GM19324 (cell line): ENCODE measurements at regions not wholly inside any gene's neighbourhood (a gene's known extent, or its start where the extent isn't known, plus 50 kb on each side); places are given as distances from the start of the nearest gene placed in this dataset.
"Not testable (repeated sequence)": the region's sequence is repeated elsewhere in the genome, so short reads cannot be mapped to it uniquely, and the experiment has no call there.

Experiments used
- ATAC-seq: cut with Tn5 transposase; IDR thresholded peaks from one replicate; pipeline ENCODE4 v1.9.1; 2021; ENCODE audit warnings: mild to moderate bottlenecking, moderate library complexity; ENCODE audit not compliant: unreplicated experiment, low FRiP score

DNA sequence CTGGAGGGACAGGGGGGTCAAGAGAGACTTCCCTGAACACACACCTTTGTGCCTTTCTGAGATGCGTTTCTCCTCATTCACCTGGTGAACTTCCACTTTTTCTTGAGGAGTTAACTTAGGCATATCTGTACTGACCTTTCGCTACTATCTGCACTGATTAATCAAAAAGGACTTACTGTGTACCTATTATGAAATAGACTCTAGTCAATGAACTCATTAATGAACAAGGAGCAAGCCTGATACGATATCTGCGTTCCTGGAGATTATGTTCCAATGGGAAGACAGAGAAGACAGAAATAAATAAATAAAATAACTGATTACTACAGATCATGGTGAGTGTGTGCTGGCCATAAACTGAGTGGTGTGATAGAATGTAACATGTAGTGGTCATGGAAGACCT lies 157.2 kb upstream of the TBL1XR1 start:
- ATAC-seq: no peak

DNA sequence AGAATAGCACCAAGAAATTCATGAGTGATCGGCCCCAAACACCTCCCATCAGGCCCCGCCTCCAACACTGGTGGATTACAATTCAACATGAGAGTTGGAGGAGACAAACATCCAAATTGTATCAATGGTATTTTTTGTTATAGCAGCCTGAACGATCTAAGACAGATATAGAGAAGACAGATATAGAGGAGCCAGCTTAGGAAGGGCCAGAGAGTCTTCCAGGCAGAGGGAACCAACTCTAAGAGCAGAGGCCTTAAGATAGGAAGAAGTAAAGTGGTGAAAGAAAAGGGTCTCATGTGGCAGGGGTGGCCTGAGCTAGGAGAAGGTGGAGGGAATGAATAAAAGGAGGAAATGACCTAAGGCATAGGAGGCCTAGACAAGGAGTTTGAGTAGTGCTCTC lies 158.8 kb upstream of the TBL1XR1 start:
- ATAC-seq: no peak

DNA sequence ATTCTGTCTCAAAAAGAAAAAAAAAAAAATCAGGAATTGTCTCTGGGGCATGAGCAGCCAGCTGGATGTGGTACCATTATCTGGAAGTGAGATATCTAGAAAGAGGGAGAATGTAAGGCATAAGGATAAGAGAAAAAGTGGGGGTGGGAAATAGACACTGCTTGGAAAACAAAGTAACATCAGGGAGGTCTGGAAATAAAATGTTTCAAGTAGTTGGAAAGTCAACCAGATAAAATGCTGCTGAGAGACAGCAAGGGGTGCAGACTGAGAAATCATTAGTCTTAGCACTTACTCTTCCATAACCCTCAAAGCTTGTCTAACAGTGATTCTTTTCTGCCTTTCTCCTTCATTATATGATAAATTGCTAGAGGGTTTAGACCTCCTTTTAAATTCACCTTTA lies 159.7 kb upstream of the TBL1XR1 start:
- no peak for ATAC-seq

DNA sequence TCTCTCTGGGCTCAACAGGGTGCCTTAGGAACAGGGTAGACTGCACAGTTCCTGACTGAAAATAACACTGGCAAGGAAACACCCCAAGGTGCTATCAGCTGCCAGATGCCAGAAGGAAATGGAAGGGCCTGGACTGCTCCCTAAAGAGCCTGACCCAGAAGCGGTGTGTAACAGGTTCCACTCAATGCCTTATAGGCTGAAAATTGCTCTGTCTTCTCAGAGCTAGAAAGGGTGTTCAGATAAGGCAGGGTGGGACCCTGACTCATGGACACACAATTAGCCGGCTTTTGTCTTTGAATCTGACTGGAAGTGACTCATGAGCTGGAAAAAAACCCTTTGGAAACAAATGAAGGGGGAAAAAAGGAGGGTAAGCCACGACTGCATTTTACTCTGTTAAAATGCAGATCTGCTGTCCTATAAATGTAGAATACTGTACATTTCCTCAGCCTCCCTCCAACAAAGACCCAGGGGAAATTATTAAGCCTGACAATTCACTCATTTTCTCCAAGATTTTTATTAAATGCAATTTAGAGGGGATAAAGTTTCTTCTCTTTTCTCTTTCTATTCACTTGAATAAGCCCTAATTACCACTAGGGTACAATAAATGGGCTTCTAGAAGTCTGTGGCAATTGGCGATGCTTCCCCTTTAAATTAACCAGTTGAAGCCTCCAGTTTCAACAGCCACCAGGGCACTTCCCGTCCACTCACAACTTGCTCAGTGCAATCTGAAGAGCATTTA lies 160.2 kb upstream of the TBL1XR1 start:
- ATAC-seq: no peak

DNA sequence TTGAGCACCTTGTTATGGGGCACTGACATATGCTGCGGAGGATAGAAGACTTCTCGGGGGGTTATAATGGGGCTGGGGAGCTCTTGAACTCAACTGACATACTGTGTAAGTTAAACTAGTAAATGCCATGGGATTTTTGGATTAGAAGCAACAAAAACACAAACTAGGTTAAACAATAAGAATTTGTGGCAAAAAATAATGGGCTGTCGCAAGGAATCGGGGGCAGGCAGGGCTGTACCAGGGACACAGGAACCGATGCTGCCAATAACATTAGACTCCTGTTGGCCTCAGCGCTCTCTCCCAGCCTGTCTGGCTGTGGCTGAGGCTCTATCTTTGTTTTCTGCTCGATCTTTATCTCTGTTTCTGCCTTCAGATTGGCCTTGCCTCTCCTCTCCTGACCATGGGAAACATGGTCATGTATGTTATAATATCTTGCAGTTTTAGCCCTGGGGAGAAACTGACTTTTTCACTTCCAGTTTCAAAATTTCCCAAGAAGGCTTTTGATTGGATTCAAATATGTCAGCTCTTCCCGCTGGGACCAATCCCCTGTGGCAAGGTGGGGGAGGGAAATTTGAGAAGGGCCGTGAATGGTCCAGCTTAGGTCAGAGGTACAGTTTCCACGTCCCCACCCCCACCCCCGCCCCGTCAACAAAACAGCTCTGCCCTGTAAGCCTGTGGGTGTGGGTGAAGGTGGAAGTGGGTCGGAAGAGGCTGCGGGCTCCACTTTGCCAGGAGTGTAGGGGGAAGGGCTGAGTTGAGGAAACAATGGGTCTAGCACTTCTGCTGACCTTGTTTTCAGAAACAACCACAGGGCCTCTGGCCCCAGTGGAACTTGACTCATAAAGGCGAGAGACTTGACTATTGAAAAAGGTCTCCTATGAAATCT lies 161.1 kb upstream of the TBL1XR1 start:
- ATAC-seq: peak; percentile 44

DNA sequence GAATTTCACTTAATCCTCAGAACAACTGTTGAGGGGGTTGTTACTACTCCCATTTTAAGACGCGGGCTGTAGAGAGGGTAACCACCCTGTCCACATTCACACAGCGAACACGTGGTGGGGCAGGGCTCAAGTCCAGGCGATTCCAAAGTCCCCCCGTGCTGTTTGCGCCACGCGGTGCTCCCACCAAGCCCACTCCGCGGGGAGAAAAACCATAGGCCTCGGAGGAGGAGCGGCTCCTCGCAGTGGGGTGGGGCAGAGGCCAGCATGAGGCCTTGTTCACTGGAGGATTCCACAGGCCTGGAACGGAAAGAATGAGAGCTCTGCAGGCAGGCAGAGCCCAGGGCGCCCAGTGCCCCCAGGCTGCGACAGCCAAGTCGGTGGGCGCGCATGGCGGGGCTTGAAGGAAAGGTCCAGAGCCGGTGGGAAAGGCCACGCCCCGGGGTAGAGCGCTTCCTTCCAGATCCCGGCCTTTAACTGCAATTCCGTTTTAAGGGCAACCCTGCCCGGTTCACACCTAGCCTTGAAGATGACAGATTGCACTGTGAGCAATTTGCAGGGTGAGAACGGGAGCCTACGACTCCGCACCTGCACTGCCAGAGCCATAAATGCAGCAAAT lies 161.8 kb upstream of the TBL1XR1 start:
- ATAC-seq: peak; percentile 17

DNA sequence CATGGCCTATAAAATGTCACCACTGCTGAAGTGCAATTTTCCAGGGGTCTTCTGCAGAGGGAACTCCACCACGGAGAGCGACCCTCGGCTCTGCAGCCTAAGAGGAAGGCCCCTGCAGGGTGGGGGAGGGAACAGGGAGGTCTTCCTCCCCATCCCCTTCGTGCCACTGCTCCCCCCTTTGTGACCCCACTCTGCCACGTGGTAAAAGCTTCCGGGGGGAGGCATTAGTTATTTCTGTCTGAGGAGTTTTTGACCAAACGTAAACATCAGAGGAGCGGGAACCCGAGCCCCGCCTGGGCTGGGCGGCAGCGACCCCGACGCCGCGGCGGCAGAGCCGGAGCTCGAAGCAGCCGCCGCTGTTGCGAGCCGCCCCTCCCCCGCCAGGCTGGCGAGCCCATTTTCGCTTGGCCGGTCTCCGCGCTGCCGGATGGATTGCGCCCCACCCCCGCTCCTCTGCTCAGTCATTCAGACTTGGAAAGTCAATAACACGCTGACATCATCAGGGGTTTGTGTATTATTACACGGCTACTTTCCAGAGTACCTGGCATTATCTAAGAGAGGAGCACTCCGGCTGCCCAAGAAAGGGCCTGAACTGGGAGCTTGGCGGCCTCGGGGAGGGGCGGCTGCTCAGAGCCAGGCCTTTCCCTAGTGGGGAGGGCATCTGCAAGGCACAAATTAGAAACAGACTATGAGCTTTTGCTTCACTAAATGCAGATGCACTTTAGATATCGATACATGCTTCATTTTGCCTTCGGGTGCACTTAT lies 162.5 kb upstream of the TBL1XR1 start:
- peak; percentile 87 for ATAC-seq

DNA sequence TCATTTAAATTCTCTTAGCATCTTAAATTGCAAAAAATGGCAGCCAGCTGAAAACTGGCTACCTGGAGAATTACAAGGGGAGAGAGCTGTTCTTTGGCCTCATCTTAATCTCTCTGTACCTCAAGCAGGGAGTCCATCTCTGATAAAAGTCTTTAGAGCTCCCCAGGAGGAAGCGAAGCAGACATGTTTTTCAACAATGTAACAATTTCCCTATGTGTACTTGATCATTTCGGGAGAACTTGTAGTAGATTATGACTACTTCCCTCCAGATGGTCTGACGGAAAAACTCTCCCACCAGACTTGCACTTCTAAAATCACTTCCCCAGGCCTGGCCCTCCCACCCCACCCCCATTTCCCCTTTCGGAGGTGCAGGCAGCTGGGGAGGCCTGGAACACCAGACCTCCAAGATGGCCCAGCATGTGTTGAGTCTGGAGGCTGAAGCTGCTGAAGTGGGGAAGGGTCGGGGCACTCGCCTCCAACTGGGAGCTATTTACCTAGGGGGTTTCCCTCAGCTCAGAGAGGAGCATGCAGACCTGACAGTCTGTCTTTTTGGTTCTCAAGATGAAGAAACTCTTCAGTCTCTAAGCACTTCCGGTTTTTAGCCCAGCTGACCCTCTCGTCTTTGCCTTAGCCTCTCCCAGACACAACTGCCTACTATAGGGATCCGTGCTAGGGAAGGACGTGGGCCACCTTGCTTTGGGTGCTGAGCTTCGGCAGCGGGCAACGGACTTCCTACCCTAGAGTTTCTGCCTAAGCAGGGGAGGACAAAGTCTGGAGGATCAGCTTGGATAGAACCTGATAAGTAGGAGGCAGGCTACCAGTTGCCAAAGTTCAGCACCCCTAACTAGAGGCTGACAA lies 164.0 kb upstream of the TBL1XR1 start:
- ATAC-seq: no peak

DNA sequence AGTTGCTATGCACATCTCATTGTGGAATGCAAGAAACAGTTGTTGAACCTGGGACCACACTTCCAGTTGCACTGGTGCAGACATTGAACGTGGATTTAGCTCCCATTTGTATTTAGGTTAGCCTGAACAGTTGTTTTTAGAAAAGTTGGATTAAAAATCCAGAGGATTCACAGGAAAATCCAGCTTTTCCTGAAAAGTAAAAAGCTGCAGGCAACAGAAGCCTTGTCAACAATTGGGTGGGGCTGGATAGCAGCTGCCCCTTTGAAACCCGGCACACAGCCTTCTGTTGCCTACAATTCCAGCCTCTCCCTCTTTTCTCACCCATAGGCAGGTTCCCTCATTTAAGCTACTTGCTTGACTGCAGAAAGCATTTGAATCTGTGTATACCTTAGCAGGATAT lies 165.3 kb upstream of the TBL1XR1 start:
- no peak for ATAC-seq

DNA sequence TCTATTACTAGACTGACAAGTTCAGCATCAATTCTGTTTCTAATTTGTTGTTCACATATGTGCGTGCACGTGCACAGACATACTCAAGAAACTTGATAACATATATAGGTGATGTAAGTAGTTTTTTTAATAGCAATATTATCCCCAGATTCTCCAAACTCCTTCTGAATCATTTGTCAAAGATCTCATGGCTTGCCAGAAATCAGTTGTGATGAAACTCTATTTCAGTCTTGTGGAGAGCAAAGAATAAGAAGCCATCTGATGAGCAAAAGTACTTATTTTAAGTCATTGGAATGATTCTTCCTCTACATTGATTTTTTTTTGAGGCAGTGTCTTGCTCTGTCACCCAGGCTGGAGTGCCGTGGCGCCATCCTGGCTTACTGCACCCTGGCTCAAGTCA lies 167.0 kb upstream of the TBL1XR1 start:
- no peak for ATAC-seq

DNA sequence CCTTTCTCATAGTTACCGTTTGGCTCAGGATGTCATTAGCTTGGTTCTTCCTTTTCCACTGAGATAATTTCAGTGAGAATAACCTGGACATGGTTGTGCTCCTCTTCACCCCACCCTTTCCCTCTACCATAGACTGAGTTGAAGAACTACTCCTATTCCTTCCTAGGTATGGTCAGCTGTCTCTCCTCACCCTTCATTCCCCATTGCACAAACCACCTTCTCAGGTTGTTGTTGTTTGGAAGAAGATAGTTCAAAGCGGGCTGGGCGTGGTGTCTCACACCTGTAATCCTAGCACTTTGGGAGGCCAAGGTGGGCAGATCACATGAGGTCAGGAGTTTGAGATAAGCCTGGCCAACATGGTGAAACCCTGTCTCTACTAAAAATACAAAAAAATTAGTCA lies 168.0 kb upstream of the TBL1XR1 start:
- not testable (repeated sequence) for ATAC-seq

DNA sequence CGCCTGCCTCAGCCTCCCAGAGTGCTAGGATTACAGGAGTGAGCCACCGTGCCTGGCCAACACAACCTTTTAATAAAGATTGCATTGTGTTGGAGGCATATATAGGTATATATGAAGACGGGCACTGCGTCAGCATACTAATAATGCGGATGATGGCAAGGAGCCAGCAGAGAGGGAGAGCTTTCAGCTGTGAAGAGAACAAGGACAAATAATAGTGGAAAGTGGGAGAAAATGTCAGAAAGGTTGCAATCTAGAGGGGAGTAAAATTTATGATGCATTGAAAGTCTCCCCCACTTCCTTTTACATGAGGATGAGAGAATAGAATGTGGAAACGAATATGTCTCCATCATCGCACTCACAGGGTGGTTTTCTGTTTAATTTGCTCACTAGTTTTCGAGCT lies 170.5 kb upstream of the TBL1XR1 start:
- ATAC-seq: no peak

DNA sequence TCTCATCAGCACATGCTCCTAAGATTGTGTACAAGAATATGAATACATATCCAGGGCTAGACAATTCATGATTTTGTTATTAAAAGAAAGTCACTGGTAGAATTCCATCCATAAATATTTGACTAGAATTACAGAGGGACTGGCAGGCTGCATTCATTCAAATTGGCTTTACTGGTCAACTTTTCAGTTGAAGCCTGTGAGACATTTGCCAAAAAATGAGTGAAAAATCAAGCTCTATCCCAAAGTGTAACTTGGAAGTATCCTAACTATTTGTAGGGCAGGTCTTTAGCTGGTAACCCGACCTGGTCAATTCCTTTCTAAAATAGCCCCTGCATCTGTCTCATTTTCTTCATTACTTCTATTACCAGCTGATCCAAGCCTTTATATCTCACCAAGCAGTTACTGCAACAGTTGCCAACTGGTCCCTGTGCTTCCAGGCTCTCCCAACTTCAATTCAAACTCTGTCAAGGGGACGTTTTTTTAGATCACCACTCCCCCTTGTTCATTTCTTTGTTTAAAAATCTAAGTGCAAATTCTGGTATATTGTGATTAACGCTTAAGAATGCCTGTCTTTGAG lies 173.1 kb upstream of the TBL1XR1 start:
- no peak for ATAC-seq

DNA sequence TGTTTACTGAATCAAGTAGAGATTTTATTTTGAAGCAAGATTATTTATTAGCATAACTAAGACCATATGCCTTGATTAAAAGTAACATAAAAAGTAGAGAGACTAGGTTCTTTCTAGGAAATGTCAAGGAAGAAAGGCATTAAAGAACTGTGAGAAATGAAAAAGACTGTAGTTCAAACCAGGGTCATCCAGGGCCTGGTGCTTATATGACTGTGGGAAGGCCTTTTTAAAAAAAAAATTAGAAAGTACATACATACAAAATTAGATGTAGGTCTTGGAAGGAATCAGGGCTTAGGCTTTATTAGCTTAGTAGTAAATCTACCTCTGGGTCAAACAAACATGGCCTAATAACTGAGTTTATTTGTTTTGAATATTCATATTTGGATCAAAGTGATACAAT lies 173.9 kb upstream of the TBL1XR1 start:
- ATAC-seq: no peak

DNA sequence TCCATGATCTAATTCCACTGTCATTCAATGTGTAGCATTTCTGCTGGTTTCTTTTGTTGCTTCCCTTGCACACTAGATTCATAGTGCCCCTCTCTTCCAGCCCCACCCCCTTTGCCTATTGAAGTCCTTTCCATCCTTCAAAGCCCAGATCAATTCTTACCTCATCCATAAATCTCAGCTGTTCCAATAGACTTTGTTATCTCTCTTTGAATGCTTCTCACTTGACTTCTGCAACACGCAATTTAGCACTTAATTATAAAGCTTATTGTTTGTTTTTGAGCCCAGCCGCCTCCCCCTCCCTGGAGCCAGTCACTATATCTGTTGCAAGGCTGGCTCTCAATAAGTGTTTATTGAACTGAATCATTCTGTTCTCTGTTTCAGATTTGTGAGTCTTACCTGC lies 174.6 kb upstream of the TBL1XR1 start:
- no peak for ATAC-seq

DNA sequence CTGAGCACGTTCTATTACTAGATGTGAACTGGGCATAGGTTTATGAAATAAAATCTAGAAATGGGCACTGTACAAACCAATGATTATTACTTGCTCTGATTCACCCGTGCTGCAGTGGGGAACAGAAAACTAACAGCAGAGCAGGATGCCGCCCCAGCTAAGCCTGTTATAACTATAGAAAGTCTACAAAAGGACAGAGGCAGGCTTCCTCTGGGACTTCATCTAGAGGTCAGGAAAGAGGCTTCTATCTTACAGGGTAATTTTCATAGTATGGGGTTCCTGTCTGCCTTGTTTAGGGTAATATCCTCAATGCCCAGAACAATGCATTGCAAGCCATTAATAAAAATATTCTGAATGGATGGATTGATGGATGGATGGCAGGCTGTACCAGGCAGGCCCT lies 177.0 kb upstream of the TBL1XR1 start:
- no peak for ATAC-seq

DNA sequence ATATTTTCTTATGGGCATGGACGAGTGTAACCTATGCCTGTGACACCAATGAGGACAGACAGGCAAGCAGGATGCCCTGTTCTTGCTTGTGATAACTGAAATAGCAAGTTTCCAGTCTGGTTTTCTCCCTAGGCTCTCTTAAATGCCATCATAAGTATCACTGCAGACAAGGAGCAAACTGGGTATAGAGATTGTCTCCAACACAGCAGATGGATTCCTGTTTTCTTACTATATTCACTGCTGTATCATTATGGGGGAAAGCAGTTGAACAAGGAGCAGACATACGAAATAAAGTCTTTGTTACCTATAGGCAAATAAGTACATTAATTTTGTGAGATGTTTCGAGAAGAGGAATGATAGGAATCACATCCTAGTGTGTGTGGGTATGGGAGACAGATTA lies 178.0 kb upstream of the TBL1XR1 start:
- ATAC-seq: no peak

DNA sequence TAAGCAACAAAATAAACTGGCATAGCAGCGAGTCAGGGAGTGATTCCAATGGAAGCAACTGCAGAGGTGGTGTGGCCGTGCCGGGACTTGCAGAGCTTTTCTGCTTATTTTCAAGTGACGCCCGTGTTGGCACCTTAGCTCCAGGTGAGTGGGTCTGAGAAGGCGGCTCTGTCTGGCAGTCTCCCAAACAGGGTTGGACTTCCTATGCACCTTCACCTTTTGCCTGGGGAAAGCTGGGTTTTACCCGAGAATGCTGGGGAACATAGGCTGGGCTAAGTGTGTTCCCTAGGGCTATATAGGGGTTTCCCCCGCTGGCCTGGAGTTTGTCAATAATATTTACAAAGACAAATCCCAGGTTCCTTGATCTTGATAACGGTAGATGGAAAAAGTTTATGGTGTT lies 179.9 kb upstream of the TBL1XR1 start:
- no peak for ATAC-seq

DNA sequence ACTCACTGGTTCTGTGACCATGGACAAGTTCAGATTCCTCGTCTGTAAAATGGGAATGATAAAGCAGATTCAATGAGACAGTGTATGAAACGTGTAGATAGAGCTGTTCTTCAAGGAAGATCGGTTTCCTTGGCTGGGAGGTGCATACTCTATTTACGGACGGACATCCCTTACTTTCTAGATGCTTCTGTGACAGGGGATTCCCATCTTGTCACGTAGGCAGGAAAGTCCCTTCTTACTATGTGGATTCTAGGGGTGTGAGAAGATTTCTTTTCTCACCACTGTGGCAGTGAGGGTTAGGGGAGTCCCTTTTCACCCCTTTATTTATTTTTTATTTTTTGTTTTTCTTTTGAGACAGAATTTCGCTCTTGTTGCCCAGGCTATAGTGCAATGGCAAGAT lies 180.9 kb upstream of the TBL1XR1 start:
- peak; percentile 40 for ATAC-seq

DNA sequence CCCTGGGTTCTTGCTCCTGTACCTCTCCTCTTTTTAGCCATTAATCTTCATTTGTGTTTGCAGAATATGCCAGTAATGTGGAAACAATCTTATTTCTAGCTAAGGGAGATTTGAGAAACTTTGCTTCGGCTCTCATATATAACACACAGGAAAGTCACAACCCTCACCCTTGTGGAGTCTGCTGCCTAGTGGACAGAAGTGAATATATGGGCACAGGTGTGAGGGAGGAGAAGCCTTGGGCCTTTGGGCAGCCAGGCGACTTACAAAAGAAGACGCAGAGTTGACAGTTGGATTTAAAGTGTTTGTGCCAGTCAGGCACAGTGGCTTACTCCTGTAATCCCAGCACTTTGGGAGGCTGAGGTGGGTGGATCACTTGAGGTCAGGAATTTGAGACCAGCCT lies 181.8 kb upstream of the TBL1XR1 start:
- ATAC-seq: no peak
